ENCODE measurements at regions not wholly inside any gene's neighbourhood (a gene's known extent, or its start where the extent isn't known, plus 50 kb on each side); places are given as distances from the start of the nearest gene placed in this dataset.

DNA sequence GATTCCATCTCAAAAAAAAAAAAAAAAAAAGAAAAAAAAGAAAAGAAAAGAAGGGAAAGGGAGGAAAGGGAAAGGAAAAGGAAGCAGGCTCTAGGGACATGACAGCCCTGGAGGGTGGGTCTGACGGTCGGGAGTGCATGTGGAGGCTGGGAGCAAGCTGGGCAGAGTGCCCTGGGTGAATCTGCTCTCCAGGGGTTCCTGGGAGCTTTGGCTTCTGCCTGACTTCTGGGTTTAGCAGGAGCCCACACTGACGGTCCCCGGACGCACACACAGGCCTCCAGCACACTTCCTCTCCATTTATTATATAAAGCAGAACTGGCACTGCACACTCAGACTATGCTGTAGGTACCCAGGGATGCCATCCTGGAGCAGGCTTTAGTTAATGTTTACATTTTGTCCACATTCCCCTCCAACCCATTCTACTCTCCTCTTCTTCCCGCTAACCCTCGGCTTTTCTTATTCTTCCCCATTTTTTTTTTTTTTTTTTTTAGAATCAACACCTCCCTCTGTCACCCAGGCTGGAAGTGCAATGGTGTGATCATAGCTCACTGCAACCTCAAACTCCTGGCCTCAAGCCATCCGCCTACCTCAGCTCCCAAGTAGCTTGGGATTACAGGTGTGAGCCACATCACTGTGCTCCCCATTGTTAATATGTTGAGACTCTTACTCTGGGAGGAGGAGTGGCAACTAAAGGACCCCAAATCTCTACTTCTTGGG, 151.1 kb upstream of the SLC1A4 start:
- in situ Hi-C loops (cut with HindIII; ENCODE audit: low pct_unique_long_range_greater_than_20kb, low sequenced_read_pairs) = no loop called here
- DNase-seq (ENCODE audit: low read depth) = peak; percentile 79

DNA sequence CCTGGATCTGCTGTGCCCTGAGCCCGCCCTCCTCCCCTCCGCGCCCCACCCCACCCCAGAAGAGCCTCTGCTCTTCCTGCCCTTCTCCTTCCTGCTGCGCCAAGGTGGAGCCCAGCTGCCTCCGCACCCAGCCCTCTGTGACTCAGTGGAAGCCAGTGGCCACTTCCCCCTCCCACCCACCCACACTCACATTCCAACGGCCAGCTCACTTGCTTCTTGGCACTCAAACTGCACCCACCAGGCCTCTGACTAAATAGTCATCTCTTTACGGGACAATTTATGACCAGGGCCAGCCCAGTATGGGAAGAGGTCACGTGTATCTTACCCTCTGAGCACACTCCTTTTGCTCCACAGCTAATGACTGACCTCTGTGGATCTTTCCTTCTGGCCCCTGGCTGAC, 150.4 kb upstream of the SLC1A4 start:
- peak; percentile 90 for DNase-seq (ENCODE audit: low read depth)
- in situ Hi-C loops (cut with HindIII; ENCODE audit: low pct_unique_long_range_greater_than_20kb, low sequenced_read_pairs) = no loop called here

DNA sequence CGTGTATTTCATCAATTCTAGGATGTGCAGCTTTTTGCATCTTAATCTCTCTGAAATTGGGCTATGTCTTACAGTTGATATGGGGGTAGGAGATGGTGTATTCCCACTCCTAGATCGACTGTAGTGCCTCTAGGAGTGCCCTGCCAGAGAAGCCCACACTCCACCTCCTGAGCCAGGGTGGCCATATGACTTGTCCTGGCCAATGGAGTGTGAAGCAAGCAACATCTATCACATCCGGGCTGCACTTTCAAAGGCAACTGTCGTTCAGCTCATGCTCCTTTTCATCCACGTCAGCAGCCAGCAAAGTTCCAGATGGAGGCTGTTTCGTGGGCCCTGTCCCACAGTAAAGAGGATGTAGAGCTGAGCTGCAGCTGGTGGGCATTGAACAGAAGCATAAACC, 149.4 kb upstream of the SLC1A4 start:
- in situ Hi-C loops (cut with HindIII; ENCODE audit: low pct_unique_long_range_greater_than_20kb, low sequenced_read_pairs) = no loop called here
- DNase-seq (ENCODE audit: low read depth) = peak; percentile 75

DNA sequence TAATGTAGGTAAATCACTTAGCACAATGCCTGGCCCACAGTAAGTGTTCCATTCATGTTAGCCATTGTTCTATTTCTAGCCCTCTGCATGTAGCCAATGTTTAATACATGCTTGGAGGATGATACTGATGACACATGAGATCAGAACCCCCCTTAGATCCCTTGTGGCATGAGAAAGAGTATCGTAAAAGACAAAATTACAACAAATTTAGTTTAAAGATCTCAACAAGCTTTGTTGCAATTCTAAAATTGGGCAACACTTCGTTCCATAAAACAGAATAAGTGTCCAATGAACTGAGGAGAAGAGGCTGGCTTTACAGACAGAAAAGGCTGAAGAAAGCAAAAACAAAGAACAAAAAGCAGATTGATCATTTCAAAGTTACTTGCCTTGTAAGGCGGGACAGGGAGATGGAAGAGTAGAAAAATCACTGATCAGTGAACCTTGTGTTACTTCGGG, 148.7 kb upstream of the SLC1A4 start:
- in situ Hi-C loops (cut with HindIII; ENCODE audit: low pct_unique_long_range_greater_than_20kb, low sequenced_read_pairs) = no loop called here
- DNase-seq (ENCODE audit: low read depth) = no peak

DNA sequence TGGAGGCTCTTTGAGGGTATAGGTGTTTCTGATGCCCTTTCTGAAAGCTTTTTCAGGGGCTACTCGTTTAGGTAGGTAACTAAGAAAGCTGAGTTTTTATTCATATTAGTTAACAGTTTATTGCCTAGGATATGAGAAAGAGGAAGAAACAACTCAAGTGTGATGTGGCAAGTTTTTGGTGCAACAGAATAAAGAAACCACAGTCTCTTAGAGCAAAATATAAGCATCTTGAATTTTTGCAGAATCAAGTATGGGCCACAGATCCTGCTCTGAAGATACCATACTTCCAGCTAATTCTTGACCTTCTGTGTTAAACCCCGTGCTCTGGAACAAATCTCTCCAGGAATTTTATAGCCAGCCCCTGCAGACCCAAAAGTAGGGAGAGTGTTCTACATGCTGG, 147.7 kb upstream of the SLC1A4 start:
- no peak for DNase-seq (ENCODE audit: low read depth)
- in situ Hi-C loops (cut with HindIII; ENCODE audit: low pct_unique_long_range_greater_than_20kb, low sequenced_read_pairs) = no loop called here

DNA sequence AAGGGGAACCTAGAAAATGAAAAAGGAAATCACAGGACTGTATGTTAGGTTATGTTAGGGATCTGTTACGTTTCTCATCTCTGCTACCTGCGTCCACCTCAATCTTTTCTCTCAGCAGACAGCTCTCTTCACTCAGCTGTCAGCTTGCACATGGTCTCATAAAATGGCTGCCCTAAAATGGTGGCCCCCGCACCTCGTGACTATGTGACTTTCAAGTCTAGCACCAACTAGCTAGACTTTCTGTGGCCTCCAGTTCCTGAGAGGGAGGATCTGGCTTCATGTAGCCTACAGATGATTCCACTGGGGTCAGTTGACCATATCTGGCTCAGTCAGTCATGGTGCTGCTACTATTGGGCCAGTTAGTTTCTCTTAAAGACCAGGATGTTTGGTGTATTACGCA, 147.2 kb upstream of the SLC1A4 start:
- in situ Hi-C loops (cut with HindIII; ENCODE audit: low pct_unique_long_range_greater_than_20kb, low sequenced_read_pairs) = no loop called here
- no peak for DNase-seq (ENCODE audit: low read depth)

DNA sequence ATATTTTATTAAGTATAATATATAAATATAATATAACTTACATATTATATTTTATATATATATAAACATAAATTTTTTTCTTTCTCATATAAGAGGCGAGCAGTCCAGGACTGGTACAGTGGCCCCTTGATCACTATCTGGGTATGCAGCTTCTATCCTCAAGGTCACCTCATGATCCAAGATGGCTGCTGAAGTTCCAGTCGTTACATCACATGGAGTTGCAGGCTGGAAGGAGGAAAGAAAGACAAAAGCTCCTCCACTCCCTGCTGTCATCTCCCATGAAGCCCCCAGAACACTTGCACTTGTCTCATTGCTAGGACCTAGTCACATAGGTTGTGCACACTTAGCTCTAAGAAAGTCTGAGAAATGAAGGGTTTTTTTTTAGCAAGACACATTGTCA, 145.1 kb upstream of the SLC1A4 start:
- DNase-seq (ENCODE audit: low read depth) = no peak
- in situ Hi-C loops (cut with HindIII; ENCODE audit: low pct_unique_long_range_greater_than_20kb, low sequenced_read_pairs) = no loop called here

DNA sequence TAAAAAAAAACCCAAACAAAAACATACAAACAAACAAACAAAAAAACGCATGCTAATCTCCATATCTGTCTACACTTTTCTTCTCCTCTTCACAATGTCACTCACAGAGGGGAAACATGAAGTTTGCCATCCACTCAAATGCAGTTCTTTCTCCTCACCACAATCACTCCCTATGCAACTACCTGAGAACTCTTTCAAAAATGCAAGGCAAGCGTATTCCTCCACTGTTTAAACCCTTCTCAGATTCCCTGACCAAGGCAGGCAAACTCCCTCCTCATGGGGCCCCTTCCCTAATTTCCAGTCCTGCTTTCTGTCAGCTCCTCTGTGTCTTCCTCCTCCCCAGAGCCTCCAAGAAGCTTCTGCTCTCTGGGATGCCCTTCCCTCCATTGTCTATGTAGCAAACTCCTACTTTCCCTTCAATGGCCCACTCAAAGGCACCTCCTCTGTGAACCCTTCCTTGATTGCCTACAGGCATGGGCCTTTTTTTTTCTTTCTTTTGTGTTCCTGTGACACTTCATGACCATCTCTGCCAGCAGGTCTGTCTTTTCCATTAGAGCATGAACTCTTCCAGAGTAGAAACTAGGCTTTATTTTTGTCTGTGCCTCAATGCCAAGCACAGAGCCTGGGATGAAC, 143.8 kb upstream of the SLC1A4 start:
- in situ Hi-C loops (cut with HindIII; ENCODE audit: low pct_unique_long_range_greater_than_20kb, low sequenced_read_pairs) = no loop called here
- no peak for DNase-seq (ENCODE audit: low read depth)

DNA sequence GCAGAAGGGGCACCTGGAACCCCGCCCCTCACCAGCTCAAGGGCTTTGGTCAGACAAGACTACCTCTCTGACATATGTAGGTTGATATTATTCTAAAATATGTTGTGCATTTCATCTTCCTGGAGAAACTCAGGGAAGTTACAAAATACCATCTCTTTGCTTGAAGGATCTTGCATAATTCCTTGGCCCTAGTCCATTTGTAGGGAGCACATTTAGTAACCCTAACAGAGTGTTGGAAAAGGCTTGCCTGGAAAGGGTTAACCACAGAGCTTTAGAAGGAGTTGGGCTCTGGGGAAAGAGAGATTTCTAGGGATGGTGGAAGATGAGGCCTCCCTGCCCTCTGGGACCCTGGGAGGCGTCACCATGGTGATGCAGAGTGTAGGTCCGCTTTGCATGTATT, 143.0 kb upstream of the SLC1A4 start:
- in situ Hi-C loops (cut with HindIII; ENCODE audit: low pct_unique_long_range_greater_than_20kb, low sequenced_read_pairs) = no loop called here
- DNase-seq (ENCODE audit: low read depth) = no peak

DNA sequence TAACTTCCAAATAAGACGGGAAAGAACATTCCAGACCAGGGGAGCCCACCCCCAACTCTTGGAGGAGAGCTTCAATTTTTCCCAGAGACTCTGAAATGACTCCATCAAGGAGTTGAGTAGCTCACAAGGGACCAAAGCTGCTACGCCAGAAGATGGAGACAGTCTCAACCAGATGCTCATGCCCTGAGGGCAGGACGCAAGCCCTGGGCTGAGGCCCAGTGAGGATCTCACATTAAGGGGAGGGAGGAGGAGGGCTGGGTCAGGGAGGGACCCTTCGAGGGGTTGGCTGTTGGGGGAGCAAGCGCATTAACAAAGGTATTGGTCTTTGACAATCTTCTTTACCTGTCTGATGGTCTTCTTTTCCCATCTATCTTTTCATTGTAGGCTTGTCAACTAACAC, 141.3 kb upstream of the SLC1A4 start:
- no peak for DNase-seq (ENCODE audit: low read depth)
- in situ Hi-C loops (cut with HindIII; ENCODE audit: low pct_unique_long_range_greater_than_20kb, low sequenced_read_pairs) = no loop called here

DNA sequence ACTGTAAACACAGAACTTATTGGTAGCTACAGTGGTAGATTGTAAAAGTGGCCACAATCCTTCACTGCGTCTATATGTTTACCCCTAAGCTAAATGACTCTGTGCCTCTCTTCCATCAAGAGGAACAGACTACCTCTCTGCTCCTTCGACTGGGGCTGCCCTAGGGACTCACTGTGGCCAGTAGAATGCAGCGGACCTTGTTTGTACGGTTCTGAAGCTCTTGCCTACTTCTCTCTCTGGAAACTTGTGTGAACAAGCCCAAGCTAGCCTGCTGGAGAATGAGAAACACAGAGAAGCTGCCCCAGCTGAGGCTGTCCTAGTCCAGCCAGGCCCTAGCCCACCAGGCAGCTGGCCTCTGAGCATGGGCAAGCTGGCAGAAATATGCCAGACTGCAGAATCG, 140.8 kb upstream of the SLC1A4 start:
- in situ Hi-C loops (cut with HindIII; ENCODE audit: low pct_unique_long_range_greater_than_20kb, low sequenced_read_pairs) = no loop called here
- DNase-seq (ENCODE audit: low read depth) = no peak

DNA sequence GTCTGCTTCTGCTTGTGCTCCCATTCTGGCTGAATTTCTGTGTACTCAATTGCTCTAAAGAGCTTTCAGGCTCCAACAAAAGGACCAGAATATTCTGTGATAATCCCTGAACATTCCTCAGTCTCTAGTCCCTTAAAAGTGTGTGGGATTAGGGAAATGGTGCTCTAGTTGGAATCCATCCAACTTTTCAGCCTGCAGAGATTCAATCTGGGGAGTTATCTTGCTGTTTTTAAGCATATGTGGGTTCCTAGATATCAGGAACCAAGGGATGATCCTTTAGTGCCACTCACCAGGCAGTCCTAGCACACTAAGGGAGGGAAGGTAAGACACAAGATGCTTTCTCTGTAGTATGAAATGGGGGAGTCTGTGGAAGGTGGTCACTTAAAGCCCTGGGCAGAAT, 140.3 kb upstream of the SLC1A4 start:
- in situ Hi-C loops (cut with HindIII; ENCODE audit: low pct_unique_long_range_greater_than_20kb, low sequenced_read_pairs) = no loop called here
- no peak for DNase-seq (ENCODE audit: low read depth)

DNA sequence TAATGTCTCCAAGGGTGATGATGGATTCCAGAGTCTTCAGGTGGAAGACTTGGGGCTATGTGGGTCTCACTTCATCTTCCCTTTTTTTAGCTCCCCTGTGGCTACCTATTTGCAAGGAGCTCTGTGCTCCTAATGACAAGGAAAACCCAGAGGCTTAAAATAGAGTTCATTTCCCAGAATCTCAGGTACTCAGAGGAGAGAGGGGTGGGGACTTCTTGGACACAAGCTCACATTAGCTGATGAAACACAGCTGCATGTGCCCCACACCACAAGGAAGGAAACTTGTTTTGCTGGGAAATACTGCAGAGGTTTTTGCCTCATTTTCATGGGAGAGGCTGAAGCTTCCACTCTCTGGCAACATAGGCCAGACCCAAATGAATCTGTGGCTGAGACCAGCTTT, 138.6 kb upstream of the SLC1A4 start:
- in situ Hi-C loops (cut with HindIII; ENCODE audit: low pct_unique_long_range_greater_than_20kb, low sequenced_read_pairs) = no loop called here
- no peak for DNase-seq (ENCODE audit: low read depth)

DNA sequence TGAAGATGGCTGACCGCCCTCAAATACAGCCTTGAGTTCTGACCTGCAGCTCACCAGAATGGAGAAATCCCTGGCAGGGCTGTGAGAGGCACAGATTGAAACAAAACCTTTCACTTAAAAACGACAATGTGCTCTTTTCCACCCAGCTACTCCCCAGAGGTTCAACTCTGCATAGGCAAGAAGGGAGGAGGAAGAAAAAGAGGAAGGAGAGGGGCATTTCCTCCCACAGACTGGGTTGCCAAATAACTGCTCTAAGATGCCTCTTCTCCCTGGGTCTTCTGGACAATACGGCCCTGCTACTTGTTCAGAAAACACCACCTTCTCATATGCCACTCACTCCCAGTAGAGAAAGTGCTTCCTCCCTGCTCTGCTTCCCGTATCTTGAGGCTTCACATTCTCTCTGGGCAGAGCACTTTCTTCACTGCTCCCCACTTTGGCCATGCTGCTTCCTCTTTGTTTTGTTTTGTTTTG, 136.4 kb upstream of the SLC1A4 start:
- in situ Hi-C loops (cut with HindIII; ENCODE audit: low pct_unique_long_range_greater_than_20kb, low sequenced_read_pairs) = no loop called here
- no peak for DNase-seq (ENCODE audit: low read depth)

DNA sequence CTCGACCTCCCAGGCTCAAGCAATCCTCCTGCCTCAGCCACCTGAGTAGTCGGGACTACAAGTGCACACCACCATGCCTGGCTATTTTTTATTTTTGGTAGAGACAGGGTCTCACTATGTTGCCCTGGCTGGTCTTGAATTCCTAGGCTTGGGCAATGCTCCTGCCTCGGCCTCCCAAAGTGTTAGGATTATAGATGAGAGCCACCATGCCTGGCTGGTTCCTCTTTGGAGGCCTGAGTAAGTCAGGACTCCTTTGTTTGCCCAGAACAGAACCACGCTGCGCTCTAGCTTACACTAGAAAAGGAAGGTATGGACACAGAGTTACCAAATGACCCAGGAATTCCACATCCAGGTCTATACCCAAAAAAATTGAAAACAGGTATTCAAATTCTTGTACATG, 135.9 kb upstream of the SLC1A4 start:
- DNase-seq (ENCODE audit: low read depth) = no peak
- in situ Hi-C loops (cut with HindIII; ENCODE audit: low pct_unique_long_range_greater_than_20kb, low sequenced_read_pairs) = no loop called here

DNA sequence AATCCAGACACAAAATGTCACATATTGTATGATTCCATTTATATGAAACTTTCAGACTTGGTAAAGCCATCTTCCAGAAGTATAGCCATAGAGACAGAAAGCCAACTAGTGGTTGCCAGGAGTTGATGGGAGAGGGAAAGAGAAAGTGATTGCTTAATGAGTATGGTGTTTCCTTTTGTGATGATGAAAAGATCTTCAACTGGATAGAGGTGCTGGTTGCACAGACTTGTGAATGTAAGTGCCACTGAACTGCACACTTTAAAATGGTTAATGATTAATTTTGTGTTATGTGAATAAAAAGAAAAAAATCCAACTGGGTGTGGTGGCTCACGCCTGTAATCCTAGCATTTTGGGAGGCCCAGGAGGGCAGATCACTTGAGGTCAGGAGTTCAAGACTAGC, 135.3 kb upstream of the SLC1A4 start:
- in situ Hi-C loops (cut with HindIII; ENCODE audit: low pct_unique_long_range_greater_than_20kb, low sequenced_read_pairs) = no loop called here
- DNase-seq (ENCODE audit: low read depth) = no peak

DNA sequence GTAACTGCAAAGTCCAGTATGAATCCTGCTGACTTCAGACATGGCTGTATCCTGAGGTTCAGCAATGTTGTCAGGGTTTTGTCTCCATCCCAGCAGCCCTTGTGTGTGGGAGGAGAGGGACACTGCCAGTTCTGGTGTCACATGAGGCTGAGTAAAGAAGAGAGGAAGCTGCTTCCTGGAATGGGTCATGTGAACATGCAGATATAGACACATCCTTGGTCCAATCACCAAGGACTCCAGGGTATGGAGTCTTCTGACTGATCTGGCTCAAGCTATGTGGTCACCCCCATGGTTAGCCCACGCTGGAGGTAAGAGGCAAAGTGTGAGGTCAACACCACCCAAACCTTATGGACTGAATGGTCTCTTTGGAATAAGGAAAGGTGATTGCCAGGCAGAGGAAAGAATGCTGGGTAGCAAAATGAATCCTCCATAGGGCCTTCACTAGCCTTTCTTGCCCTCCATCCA, 134.4 kb upstream of the SLC1A4 start:
- in situ Hi-C loops (cut with HindIII; ENCODE audit: low pct_unique_long_range_greater_than_20kb, low sequenced_read_pairs) = no loop called here
- DNase-seq (ENCODE audit: low read depth) = peak; percentile 47

DNA sequence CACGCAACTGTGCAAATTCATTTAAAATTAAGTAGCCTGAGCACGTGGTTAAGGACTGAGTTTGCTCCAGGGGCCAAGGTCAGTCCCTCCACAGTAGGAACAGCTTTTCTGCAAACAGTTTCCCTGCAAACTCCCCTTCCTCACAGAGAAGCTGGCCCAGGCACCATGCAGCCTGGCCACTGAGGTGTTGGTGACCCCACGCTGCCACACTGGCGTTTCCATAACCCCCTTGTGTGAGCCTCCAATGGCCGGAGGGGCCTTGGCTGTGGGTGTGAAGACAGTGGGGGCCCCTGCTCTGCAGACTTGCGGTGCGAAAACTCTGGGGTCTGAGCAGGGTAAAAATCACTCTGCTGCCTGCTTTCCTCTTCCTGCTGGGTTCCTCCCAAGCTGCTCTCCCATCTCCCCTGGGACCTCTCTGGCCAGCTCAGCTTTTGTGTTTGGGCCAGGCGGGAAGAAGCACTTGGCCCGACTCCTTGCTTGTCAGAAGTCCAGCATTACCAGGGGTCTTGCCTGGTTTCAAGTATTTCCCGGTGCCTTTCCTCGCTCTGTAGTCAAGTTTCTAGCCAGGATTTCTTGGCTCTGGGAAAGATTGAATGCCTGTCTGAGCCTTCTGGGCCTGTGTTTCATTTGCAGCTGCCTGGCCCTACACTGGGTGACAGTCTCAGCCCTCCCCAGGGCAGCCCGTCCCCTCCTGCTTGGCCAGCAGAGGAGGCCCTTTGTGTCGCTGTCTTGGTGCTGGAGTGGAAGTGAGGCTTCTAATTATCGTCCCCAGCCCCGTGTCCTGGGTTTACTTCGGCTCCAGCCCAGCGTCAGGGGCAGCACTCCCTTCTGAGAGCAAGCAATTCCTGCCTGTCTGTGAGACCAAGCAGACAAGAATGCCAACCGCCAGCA, 131.4 kb upstream of the SLC1A4 start:
- in situ Hi-C loops (cut with HindIII; ENCODE audit: low pct_unique_long_range_greater_than_20kb, low sequenced_read_pairs) = no loop called here
- DNase-seq (ENCODE audit: low read depth) = no peak
